Putamen (tissue), 1 donor: ENCODE measurements at regions not wholly inside any gene's neighbourhood (a gene's known extent, or its start where the extent isn't known, plus 50 kb on each side); places are given as distances from the start of the nearest gene placed in this dataset.

ENCODE experiments used
- DNase-seq: peaks from one replicate; pipeline ENCODE4 v3.0.0-alpha.2; 2016; ENCODE audit warnings: low spot score

DNA sequence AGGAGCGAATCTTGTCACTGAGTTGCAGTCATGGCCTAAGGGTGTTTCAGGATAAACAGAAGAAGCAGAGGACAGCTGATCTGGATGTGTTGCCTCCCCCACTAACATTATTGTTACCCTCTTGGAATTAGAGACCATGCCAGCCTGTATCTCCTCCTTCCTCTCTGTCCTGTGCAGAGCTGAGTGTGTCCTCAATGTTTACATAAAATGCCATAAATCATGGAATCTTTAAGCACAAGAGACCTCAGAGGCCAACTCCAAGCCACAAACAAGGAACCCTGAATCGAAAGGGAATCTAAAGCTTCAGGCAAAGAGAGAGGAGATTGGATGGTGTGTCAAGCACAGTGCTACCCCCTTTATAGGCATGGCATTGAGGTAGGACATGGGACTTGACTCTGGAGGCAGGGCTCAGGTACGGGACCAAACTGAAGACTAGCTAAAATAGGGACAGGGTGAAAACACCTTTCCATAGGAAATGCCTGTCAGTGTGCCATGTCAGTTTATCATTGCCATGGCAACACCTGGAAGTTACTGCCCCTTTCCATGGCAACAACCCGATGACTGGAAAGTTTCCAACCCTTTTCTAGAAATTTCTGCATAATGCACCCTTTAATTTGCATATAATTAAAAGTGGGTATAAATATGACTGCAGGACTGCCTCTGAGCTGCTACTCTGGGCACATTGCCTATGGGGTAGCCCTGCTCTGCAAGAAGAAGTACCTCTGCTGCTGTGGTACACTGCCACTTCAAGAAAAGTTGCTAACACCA is 489.7 kb downstream of the MIAT start:
- DNase-seq: no peak

DNA sequence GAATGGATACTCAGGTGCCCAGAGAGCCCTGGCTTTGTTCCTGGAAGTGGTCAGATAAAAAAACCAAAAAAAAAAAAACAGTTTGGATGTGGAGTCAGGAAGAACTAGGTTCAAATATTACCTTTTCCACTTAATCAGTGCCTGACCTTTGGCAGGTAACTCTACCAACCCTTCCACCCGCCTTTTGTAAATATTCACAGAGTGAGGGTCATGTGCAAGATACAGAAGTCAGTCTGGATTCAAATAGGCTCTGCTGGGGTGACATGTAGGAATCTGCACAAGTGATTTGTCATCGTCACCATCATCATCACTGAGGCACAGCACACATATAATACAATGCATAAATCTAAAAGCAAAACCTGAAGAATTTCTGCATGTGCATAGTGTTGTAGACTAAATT is 490.7 kb downstream of the MIAT start:
- DNase-seq: no peak

DNA sequence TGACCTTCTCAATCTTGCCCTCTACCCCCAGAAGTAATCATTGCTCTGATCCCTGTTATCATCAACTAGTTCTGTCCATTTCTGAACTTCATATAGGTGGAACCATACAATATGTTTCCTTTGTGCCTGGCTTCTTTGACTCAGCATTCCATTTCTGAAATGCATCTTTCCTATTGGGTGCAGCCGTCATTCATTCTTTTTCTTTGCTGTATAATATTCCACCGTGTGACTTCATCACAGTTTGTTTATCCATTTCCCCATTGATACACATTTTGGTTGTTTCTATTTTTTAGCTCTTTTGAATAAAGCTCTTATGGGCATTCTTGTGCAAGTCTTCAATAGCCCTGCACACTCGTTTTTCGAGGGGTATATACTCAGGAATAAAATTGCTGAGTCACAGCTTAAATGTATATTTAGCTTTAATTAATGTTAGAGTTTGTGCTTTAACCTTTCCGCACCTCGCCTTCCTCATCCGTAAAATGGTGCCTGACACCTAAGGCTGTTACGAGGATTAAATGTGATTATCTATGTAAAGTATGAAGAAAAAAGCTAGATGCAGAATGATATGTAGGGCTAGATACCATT is 491.6 kb downstream of the MIAT start:
- DNase-seq: no peak

DNA sequence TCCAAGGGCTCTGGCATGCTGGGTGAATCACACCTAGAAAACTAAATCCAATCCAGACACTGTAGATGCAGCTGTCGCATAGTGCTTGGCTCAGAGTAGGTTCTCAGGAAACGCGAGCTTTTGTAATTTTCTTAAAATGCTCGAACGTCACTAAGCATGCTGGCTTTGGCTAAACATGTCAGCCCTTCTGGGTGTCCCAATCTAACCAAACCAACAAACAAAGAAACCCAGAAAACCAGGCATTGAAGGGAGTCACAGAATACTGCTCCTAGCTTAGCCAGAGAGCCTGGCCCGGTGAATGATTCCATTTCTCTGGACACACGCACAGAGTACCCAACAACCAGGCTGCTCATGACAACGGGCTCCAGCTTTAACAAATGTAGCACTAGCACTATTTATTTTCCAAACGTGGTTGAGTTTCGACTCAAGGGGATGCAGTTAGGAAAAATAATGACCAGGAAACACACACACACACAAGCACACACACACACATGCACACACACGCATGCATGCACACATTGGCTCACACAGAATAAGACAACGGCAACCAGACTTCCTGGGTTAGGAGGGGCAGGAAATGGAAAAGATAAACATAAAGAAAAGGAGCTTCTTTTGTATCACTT is 492.6 kb downstream of the MIAT start:
- no peak for DNase-seq

DNA sequence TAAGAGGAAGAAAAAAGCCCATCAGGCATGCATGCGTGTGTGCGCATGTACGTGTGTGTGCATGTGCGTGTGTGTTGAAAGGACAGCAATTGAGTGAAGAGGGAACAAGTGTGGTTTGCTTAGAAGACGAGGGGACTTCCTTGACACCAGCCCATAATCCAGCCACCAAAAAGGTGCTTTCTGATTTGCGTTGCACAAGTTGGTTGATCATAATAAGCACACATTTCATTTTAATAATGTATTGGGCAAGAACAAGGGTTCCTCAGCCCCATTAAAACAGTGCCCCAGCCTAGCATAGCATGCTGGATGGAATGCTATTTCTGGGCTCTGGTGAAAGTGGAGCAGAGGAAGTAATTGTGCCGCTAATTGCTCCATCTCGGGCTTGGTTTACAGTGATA is 493.2 kb downstream of the MIAT start:
- no peak for DNase-seq

DNA sequence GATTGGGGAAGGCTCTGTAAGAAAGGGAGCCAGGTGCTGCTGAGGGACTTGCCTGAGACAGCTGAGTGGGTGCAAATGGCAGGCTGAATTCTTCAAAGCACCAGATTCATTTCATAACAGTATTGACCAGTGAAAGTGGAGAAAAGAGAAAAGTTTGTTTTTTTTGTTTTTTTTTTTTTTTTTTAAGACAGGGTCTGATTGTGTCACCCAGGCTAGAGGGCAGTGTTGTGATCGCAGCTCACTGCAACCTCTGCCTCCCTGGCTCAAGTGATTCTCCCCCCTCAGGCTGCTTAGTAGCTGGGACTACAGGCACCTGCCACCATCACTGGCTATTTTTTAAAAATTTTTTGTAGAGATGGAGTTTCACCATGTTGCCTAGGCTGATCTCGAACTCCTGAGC is 494.0 kb downstream of the MIAT start:
- DNase-seq: no peak

DNA sequence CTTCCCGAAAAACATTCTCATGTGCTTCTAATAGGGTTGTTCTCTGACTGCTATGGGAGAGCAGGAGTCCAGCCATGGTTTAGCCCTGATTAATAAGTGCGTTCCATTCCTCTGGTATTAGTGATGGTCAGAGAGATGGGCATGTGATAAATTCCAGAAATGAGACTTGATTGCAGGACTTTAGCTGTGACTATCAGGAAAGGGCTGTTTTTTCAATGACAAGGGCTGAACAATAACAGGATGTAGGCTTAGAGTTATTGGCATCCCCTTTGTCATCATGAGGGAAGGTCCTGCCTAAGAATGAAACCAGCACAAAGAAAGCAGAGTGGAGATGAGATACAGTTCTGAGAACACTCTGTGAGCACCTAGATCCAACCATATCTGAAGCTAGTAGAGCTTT is 494.6 kb downstream of the MIAT start:
- no peak for DNase-seq

DNA sequence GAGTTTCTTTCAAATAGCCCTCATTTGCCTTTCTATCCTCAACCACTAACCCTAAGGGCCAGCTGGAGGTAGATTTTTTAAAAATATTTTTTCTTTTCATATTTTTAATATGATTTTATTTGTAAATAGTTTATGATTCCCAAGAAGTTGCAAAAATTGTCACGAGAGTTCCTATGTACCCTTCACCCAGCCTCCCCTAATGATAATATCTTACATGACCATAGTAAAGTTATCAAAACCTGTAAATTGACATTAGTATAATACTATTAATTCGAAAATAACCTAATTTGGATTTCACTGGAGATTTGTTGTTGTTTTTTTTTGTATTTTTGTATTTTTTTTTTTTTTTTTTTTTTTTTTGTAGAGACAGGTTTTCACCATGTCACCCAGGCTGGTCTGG is 495.5 kb downstream of the MIAT start:
- no peak for DNase-seq

DNA sequence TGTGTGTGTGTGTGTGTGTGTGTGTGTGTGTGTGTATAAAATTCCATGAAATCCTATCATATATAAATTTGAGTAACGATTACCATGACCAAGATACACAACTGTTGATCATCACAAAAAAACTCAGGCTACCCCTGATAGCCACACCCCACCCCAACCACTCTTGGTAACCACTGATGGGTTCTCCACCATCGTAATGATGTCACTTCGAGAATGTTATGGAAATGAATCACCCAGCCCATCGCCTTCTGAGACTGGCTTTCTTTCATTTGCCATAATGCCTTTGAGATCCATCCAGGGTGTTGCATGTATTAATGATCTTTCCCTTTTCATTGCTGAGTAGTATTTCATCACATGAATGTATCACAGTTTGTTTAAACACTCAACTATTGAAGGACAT is 496.0 kb downstream of the MIAT start:
- no peak for DNase-seq

DNA sequence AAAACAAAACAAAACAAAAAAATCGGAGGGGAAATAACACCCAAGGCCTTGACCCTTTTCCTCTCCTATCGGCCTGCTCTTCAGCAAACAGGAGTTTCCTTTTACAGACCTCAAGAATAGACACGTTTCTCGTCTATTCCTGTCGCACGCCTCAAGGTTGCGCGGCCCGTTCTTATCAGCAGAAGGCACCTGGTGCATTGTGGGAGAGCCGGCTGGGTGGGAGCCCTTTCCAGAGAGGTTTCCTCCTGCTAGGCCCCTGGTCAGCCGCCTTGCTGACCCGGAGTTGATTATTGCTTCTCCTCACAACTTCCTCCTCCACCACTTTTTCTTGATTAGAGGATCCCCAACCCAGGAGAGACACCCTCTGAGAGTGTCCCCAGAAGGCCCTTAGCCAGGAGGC is 497.3 kb downstream of the MIAT start:
- DNase-seq: no peak

DNA sequence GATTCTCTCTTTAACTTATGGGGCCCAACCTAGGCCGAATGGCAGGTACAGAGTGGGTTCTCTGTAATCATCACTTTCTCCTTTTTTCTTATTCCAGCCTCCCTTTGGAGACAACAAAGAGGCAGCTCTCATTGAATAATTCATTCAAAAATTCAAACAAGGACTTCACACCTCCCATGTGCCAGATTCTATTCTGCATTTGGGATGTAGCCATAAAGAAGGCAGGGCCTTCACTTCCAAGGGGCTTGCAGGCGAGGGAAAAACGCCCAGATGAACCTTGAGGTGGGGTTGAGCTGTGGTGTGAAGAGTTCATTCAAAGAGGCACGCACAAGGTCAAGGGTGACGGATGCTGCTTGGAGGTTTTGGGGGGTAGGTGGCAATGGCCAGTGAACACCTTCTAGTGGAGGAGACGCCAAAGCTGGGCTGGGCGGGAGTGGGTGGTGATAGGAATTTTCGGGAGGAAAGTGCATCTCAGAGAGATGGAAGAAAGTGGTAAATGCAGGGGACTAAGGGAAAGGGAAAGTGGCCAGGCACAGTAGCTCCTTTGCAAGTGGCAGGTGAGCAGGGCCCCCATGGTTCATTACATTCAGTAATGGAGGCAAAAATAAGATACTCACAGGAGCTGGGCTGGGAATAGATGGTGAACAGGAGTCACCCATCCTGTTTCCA is 499.6 kb downstream of the MIAT start:
- no peak for DNase-seq

DNA sequence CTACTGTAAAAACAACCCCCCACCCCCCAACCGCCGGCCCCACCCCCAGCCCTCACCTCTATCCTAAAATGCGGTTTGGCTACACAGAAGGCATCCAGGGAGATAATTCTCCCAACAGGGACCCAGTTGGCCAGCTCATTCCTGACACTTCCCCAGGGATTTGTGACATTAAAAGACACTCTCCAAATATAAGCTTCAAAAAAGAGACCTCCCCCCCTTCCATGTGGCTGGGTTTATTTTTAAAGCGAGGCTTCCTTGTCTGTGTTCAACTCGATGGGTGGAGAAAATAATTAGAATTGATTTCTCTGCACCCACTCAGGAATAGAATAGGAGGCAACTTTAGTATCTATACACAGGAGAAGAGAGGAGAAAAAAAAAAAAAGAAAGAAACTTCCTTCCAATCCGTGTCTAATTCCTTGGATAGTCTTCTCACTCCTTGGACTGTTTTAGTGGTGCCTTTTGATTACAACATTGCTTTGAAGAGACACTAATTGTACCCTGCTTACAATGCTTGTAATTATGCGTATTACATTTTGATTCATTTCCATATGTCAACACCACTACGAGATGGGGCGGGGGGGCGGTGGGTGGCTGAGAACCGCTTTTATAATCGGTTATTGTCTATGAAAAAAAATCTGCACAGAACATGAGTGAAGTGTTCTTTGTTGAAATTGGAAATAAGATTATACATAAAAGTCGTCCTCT is 500.4 kb downstream of the MIAT start:
- DNase-seq: no peak

DNA sequence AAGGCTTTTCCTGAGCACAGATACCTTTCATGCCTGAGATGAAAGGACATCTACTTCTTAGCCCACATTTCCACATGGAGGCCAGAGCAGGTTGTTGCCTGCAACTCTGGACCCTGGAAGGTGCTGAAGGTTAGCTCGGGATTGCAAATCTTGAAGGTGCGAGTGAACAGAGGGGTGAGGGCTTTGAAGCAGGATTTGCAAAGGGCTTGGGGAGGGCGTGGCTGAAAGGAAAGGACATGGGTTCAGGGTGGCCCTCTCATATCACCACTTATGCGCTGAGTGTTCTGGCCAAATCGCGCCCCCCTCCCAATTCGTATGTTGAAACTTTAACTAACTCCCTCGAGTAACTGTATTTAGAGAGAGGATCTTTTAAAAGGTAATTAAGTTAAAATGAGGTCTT is 501.6 kb downstream of the MIAT start:
- no peak for DNase-seq

DNA sequence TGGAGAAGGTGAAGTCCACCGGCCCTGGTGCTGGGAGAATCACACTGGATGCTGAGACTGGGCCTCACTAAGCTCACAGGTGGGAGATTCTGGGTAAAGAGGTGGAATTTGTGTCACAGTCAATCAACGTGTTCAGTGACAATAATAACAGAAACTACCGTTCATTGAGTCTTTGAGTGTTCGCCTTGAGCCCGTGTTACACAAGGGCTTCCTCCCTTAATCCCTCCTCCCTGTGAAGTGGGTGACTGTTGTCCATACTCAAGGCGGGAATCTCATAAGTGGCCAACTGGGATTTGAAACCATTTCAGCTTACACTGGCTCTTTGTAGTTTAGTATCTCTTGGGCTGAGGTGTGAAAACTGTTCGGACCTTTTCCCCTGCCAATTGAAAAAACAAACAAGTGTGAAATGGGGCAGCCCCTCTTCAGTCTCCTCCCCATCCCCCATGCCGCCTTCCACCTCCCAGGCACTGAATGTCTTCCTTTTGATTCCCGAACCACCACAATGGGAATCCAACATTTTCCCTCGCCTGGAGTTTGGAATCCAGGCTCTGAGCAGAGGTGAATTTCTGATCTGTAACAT is 502.4 kb downstream of the MIAT start:
- no peak for DNase-seq

DNA sequence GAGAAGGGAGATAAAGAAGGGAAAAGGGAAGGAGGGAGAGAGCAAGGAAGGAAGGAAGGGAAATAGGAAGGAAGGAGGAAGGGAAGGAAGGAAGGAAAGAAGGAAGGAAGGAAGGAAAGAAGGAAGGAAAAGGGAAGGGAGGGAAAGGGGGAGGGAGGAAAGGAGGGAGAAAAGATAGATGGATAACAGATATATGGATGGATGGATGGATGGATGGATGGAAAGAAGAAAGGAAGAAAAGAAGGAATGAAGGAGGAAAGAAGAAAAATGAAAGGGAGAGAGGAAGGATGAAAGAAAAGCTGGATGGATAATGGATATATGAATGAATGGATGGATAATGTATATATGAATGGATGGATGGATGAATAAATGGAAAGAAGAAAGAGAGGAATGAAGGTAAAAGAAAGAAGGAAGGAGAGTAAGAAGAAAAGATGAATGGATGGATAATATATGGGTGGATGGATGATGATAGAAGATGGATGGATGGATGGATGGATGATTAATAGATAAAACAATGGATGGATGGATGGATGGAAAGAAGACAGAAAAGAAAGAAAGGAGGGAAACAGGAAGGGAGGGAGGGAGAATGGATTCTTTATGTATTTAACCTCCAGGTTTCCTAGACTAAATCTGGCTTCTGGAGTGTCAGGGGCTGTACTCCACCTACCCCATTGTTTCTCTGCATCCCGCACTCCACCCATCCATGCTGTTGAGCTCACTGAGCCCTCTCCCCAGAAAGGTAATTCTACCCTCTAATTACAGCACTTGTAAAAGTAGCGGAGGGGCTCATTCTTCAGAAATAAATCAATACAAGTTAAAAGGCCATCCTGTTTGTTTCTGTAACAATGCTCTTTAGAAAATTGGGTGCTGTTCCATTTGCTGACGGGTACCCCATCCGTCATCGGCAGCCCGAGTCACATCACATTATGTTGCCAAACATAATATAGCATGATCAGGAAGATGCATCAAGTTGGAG is 506.1 kb downstream of the MIAT start:
- no peak for DNase-seq

DNA sequence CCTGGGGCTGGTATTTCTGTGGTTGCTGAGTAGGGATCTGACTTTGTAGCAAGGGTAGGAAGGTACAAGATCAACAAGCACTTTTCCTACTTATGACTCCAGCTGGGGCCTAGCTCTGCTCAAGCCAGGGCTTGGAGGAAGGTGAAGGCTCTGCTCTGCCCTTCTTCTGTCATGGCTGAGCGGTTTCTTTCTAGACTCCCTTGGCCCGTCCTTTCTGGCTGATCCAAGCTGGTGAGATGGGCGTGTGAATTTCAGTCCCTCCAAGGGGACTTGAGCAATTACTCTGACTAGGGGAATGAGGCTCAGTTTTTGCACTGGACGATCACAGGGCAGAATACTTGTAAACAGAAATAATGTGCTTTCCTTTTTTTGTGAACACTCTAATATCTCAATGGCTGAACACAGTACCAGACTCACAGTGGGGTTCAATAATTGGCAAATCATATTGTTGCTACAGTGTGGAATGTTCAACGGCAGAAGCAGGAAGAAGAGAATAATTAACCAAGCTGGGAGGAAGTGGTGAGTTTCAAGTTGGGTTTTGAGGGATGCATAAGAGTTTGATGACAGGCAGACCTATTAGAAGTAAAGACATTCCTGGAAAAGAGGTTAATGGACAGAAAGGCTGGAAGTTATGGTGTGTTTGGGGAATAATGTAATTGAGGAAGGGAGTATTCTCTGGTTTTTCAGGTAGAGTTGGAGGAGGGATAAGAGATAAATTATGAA is 507.6 kb downstream of the MIAT start:
- DNase-seq: no peak

DNA sequence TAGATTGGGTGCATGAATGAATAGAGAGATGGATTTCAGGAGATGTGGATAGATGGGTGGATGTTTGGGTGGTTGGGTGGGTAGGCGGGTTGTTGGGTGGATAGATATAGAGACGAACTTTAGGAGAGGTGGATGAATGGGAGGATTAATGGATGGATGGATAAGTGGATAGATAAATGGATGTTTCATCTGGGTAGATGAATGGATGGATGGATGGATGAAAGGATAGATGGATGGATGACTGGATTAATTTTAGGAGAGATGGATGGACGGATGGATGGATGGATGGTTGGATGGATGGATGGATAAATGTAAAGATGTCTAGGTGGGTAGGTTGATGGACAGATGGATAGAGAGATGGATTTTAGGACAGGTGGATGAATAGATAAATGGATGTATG is 511.3 kb downstream of the MIAT start:
- no peak for DNase-seq

DNA sequence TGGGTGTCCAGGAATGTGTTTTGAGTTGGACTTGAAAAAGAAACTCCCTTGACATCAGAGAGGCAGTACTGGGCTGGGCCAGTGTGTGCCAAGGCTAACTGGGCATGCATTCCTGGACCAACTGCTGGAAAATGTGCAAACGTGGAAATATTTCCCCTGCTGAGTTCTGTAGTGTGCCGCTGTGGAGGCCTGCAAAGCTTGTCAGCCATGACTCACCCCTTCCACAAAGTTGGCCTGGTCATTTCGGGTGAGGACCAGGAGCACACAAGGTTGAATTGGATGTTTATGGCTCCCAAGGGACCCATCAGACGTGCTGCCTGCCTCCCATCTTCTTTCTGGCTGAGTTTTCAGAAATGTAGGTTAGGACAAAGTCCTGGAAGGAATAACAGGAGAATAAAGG is 513.1 kb downstream of the MIAT start:
- no peak for DNase-seq

DNA sequence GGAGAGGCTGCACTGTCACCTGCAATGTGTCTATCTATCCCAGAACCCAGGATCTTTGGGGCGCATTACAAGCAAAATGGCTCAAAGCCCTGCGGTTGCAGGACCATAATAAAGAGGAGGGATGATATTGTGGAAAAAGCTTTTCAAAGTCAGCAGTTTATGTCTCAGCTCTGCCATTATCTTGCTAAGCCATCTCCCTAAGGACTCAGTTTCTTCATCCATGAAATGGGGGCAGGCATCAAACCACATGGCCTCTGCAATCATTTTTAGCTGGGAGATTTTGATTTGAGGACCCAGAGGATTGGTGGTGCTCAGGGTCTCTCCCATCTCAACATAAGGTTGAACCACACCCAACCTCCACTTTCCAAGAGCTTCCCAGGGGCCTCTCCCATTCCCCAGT is 513.8 kb downstream of the MIAT start:
- no peak for DNase-seq

DNA sequence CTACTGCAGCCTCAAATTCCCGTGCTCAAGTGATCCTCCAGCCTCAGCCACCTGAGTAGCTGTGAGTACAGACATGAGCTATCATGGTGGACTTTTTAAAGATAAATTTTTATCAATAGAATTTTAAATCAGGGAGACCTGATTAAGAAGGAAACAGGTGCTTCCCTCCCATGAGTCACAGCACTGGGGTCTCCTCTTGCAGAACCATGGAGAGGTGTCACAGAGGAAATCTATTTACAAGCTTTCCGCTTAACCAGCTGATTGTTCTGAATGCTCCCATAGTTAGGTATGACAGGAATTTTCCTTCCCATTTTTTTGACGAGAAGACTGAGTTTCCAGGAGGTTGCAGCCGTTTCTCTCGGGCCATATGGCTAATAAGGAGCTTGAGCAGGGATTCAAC is 516.1 kb downstream of the MIAT start:
- no peak for DNase-seq
